Muscle of arm (tissue), 1 donor: ENCODE measurements at regions not wholly inside any gene's neighbourhood (a gene's known extent, or its start where the extent isn't known, plus 50 kb on each side); places are given as distances from the start of the nearest gene placed in this dataset.

Source experiments
- DNase-seq: peaks from one replicate; pipeline ENCODE4 v3.0.0-alpha.2; 2013

GRCh38 chrX:8232406-8232805 is 61.3 kb upstream of the VCX2 start:
- no peak for DNase-seq

GRCh38 chrX:8233091-8233490 is 62.0 kb upstream of the VCX2 start:
- no peak for DNase-seq

GRCh38 chrX:8235026-8235425 is 64.0 kb upstream of the VCX2 start:
- no peak for DNase-seq

- no peak for DNase-seq
Observed at GRCh38 chrX:8237718-8238117, 66.7 kb upstream of the VCX2 start.

- DNase-seq: no peak
Observed at GRCh38 chrX:8242431-8243020, 71.5 kb upstream of the VCX2 start.

GRCh38 chrX:8244301-8244700 is 73.2 kb upstream of the VCX2 start:
- DNase-seq: no peak

GRCh38 chrX:8245411-8245810 is 74.3 kb upstream of the VCX2 start:
- no peak for DNase-seq

- DNase-seq: no peak
Observed at GRCh38 chrX:8253096-8253495, 82.0 kb upstream of the VCX2 start.

- no peak for DNase-seq
Observed at GRCh38 chrX:8254401-8254800, 83.3 kb upstream of the VCX2 start.

GRCh38 chrX:8272821-8273220 is 101.8 kb upstream of the VCX2 start:
- no peak for DNase-seq

- DNase-seq: no peak
Observed at GRCh38 chrX:8273451-8273895, 102.4 kb upstream of the VCX2 start.

- DNase-seq: no peak
Observed at GRCh38 chrX:8274170-8274569, 103.1 kb upstream of the VCX2 start.

GRCh38 chrX:8278557-8278956 is 107.5 kb upstream of the VCX2 start:
- DNase-seq: no peak

- no peak for DNase-seq
Observed at GRCh38 chrX:8279323-8279722, 108.3 kb upstream of the VCX2 start.

- no peak for DNase-seq
Observed at GRCh38 chrX:8284131-8284530, 113.1 kb upstream of the VCX2 start.

- DNase-seq: no peak
Observed at GRCh38 chrX:8288590-8288989, 117.5 kb upstream of the VCX2 start.

GRCh38 chrX:8289523-8289922 is 118.5 kb upstream of the VCX2 start:
- DNase-seq: no peak

- DNase-seq: peak; percentile 46
Observed at GRCh38 chrX:8297766-8298165, 126.7 kb upstream of the VCX2 start.

- no peak for DNase-seq
Observed at GRCh38 chrX:8304668-8305067, 133.6 kb upstream of the VCX2 start.

GRCh38 chrX:8305350-8305749 is 134.3 kb upstream of the VCX2 start:
- DNase-seq: no peak

GRCh38 chrX:8306291-8306925 is 135.3 kb upstream of the VCX2 start:
- no peak for DNase-seq

GRCh38 chrX:8310409-8310808 is 139.3 kb upstream of the VCX2 start:
- DNase-seq: peak; percentile 56

GRCh38 chrX:8313844-8314243 is 142.8 kb upstream of the VCX2 start:
- DNase-seq: no peak

GRCh38 chrX:8314881-8315280 is 143.8 kb upstream of the VCX2 start:
- no peak for DNase-seq
